Rectal smooth muscle tissue (tissue), 1 donor: ENCODE measurements at regions not wholly inside any gene's neighbourhood (a gene's known extent, or its start where the extent isn't known, plus 50 kb on each side); places are given as distances from the start of the nearest gene placed in this dataset.

Experiments
- H3K27ac ChIP-seq: one replicate; pipeline ENCODE4 v1.7.0; 2013; ENCODE audit warnings: low read depth, low read length, inconsistent platforms
- H3K27me3 ChIP-seq: one replicate; pipeline ENCODE4 v1.7.0; 2013; ENCODE audit warnings: low read length; ENCODE audit not compliant: control insufficient read depth, insufficient read depth
- H3K36me3 ChIP-seq: one replicate; pipeline ENCODE4 v1.7.0; 2013; ENCODE audit warnings: low read length; ENCODE audit not compliant: control insufficient read depth, insufficient read depth
- H3K4me1 ChIP-seq: one replicate; pipeline ENCODE4 v1.7.0; 2013; ENCODE audit warnings: low read length; ENCODE audit not compliant: control insufficient read depth, insufficient read depth
- H3K4me3 ChIP-seq: one replicate; pipeline ENCODE4 v1.7.0; 2013; ENCODE audit warnings: low read length
- H3K9ac ChIP-seq: one replicate; pipeline ENCODE4 v1.7.0; 2013; ENCODE audit warnings: low read length

- H3K27ac ChIP-seq: no peak overlapping the region
- no peak overlapping the region for H3K9ac ChIP-seq
- H3K27me3 ChIP-seq: no peaks in the 10 kb centered on the region
- no peaks in the 10 kb centered on the region for H3K36me3 ChIP-seq
- no peak overlapping the region for H3K4me3 ChIP-seq
- H3K4me1 ChIP-seq: no peaks in the 10 kb centered on the region
Measured at GRCh38 chr12:67592228-67593011, 56.1 kb upstream of the DYRK2 start.

GRCh38 chr12:67593041-67593440, 55.5 kb upstream of the DYRK2 start:
- Histone ChIP-seq H3K9ac (no peak overlapping the region), H3K27me3 (no peaks in the 10 kb centered on the region), H3K36me3 (no peaks in the 10 kb centered on the region), H3K4me3 (no peak overlapping the region), H3K27ac (no peak overlapping the region), H3K4me1 (no peaks in the 10 kb centered on the region)

- Histone ChIP-seq H3K4me1 (no peaks in the 10 kb centered on the region), H3K27ac (no peak overlapping the region), H3K4me3 (no peak overlapping the region), H3K36me3 (no peaks in the 10 kb centered on the region), H3K27me3 (no peaks in the 10 kb centered on the region), H3K9ac (no peak overlapping the region)
Measured at GRCh38 chr12:67593461-67594330, 54.8 kb upstream of the DYRK2 start.

GRCh38 chr12:67594888-67595287, 53.7 kb upstream of the DYRK2 start:
- Histone ChIP-seq H3K4me1 (no peaks in the 10 kb centered on the region), H3K4me3 (no peak overlapping the region), H3K27ac (no peak overlapping the region), H3K36me3 (no peaks in the 10 kb centered on the region), H3K9ac (no peak overlapping the region), H3K27me3 (no peaks in the 10 kb centered on the region)

DNA sequence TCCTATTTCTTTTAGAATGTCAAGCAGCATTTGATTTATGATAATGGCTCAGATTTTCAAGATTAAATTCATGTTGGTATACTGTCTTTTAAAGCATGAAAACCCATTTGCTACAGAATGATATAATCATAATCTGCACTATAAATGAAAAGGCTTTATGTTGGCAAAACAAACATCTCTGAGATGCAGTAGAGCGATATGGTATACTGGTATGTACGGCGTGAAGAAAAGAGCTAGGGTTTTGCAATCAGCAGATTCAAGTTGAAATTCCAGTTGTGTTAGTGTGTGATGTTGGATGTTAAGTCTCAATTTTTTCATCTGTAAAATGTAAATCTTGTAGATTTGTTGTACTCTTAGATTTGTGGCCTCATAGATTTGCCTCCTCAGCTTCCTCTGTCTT, 53.2 kb upstream of the DYRK2 start:
- no peaks in the 10 kb centered on the region for H3K36me3 ChIP-seq

DNA sequence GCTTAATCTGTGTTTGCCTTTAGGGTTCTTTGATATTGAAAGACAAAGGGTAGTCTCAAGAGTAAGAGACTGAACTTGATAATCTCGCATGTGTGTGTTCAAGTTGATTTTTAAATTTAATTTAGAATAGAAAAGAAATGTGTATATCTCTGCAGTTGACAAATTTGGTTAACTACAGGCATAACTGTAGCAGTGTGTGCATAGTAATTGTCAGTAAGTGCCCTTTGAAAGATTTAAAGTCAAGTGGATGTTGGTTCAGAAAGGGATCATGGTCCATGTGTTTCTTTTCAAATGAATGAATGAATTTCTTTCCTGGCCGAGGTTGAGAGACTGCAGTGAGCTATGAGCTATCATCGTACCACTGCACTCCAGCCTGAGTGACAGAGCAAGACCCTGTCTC, 49.9 kb upstream of the DYRK2 start:
- H3K4me3 ChIP-seq: no peak overlapping the region

More for the DNA sequence above, 53.2 kb upstream of the DYRK2 start:
- H3K27ac ChIP-seq: no peak overlapping the region
- H3K27me3 ChIP-seq: no peaks in the 10 kb centered on the region
- H3K9ac ChIP-seq: no peak overlapping the region
- no peaks in the 10 kb centered on the region for H3K4me1 ChIP-seq
- no peak overlapping the region for H3K4me3 ChIP-seq

More for the DNA sequence above, 49.9 kb upstream of the DYRK2 start:
- H3K4me1 ChIP-seq: no peaks in the 10 kb centered on the region
- H3K36me3 ChIP-seq: no peaks in the 10 kb centered on the region
- no peak overlapping the region for H3K9ac ChIP-seq
- no peaks in the 10 kb centered on the region for H3K27me3 ChIP-seq
- H3K27ac ChIP-seq: no peak overlapping the region
